Psoas muscle (tissue), 7 donors: ENCODE measurements at regions not wholly inside any gene's neighbourhood (a gene's known extent, or its start where the extent isn't known, plus 50 kb on each side); places are given as distances from the start of the nearest gene placed in this dataset.

ENCODE experiments used
- ATAC-seq, 4 donors: fragments of 200-7000 bp; cut with Tn5 transposase; one replicate each; pipeline ENCODE4 v1.9.1; 2020; ENCODE audit warnings: moderate library complexity in 3 of 4, mild to moderate bottlenecking in 2 of 4
- DNase-seq, 2 donors: peaks; one replicate each; pipeline ENCODE4 v3.0.0-alpha.2; 2020
- H3K27ac ChIP-seq: fragments of 200-600 bp; one replicate; pipeline ENCODE4 v1.8.0; 2022
- H3K27me3 ChIP-seq, 3 donors: fragments of 200-600 bp in 1 of 3; one replicate each; pipeline versions ENCODE4 v1.6.1 to v1.8.0; 2013 to 2022; ENCODE audit warnings: low read length in 2 of 3, mild to moderate bottlenecking in 2 of 3, moderate library complexity in 1 of 3; ENCODE audit not compliant: insufficient read depth in 3 of 3
- H3K36me3 ChIP-seq, 2 donors: fragments of 200-600 bp in 1 of 2; one replicate each; pipeline versions ENCODE4 v1.6.1 to v1.8.0; 2013 to 2022; ENCODE audit warnings: low read depth in 1 of 2, mild to moderate bottlenecking in 1 of 2, moderate library complexity in 1 of 2; ENCODE audit not compliant: insufficient read depth in 1 of 2
- H3K4me1 ChIP-seq: fragments of 200-600 bp; one replicate; pipeline ENCODE4 v1.8.0; 2022
- H3K4me3 ChIP-seq: fragments of 200-600 bp; one replicate; pipeline ENCODE4 v1.8.0; 2022; ENCODE audit warnings: mild to moderate bottlenecking
- H3K9me3 ChIP-seq: fragments of 200-600 bp; one replicate; pipeline ENCODE4 v1.8.0; 2022
- CTCF ChIP-seq: fragments of 200-600 bp; IDR thresholded peaks from one replicate; pipeline ENCODE4 v1.8.0; 2022; ENCODE audit warnings: antibody characterized with exemption
- WGBS, 3 donors: extraction: QIAGEN DNeasy Blood & Tissue Kit; methylation state at CpG; one replicate each; pipeline versions ENCODE4 v1.1.6 to v1.1.7; 2013; 5-methylcytosine and 5-hydroxymethylcytosine counted together
- intact Hi-C, 2 donors: fragments of 100-400 bp; cut with DNase I; formaldehyde crosslinking; loops; one replicate each; pipeline versions ENCODE4 v1.11.0 to v1.14.2; 2022
- donor health status: healthy with polysubstance abuse.
- donor health status: DM: no; HTN: no; CAD: no; lungs with moderate emphysema.
- donor health status: Bipolar disorder and iron deficiency.
- donor health status: healthy.
- donor health status: DM: yes; HTN: yes; CAD: no.
- donor health status: DM: no; HTN: no; CAD: no.
- donor health status: DM: yes; HTN: yes; CAD: no.

- Histone ChIP-seq H3K27ac (peak overlapping the region; percentile 61), H3K4me3 (peak overlapping the region; percentile 58), H3K36me3 (no peaks in the 10 kb centered on the region), H3K9me3 (no peaks in the 10 kb centered on the region), H3K27me3 (no peaks in the 10 kb centered on the region), H3K4me1 (peaks cover 18% of the 10 kb centered on the region)
- intact Hi-C loops = loop anchor here in 1 of 2 donors (5.0 to 10.0 kb wide), 2 partner anchors 41 to 133 kb away; partner anchors contain the start of gene CHSY1
- peak; percentile 39 for TF ChIP-seq CTCF
- WGBS, 3 donors = 5 to 13% (median 6%) methylated on average over 26 of the region's 26 CpGs
- ATAC-seq = peak; percentile 81 to 90 (median 82)
- DNase-seq = peak; percentile 76 to 85
Observed at GRCh38 chr15:101121511-101122090, 130.2 kb downstream of the CHSY1 start.

- ATAC-seq = peak; percentile 29 to 66 (median 59)
- peak overlapping the region; percentile 58 for H3K4me3 ChIP-seq
- no peaks in the 10 kb centered on the region for H3K27me3 ChIP-seq
- TF ChIP-seq CTCF = no peak
- H3K36me3 ChIP-seq = no peaks in the 10 kb centered on the region
- H3K9me3 ChIP-seq = no peaks in the 10 kb centered on the region
- intact Hi-C loops = loop anchor here in 1 of 2 donors (5.0 to 10.0 kb wide), 2 partner anchors 41 to 134 kb away; partner anchors contain the start of gene CHSY1
- no peak for DNase-seq
- H3K27ac ChIP-seq = peak overlapping the region; percentile 42
- 24 to 28% (median 27%) methylated on average over 18 to 19 of the region's 19 CpGs for WGBS, 3 donors
- peaks cover 18% of the 10 kb centered on the region for H3K4me1 ChIP-seq
Observed at GRCh38 chr15:101120987-101121386, 130.9 kb downstream of the CHSY1 start.

GRCh38 chr15:101120473-101120872, 131.4 kb downstream of the CHSY1 start:
- Histone ChIP-seq H3K27me3 (no peaks in the 10 kb centered on the region), H3K9me3 (no peaks in the 10 kb centered on the region), H3K27ac (no peak overlapping the region), H3K36me3 (no peaks in the 10 kb centered on the region), H3K4me3 (no peak overlapping the region), H3K4me1 (peaks cover 18% of the 10 kb centered on the region)
- TF ChIP-seq CTCF = no peak
- DNase-seq (no peak), ATAC-seq (no peak)
- intact Hi-C loops = loop anchor here in 1 of 2 donors (5.0 to 10.0 kb wide), 2 partner anchors 42 to 134 kb away; partner anchors contain the start of gene CHSY1
- 86 to 90% (median 90%) methylated on average over 6 of the region's 6 CpGs for WGBS, 3 donors
